GM21717 (cell line): ENCODE measurements at regions not wholly inside any gene's neighbourhood (a gene's known extent, or its start where the extent isn't known, plus 50 kb on each side); places are given as distances from the start of the nearest gene placed in this dataset.
"Not testable (repeated sequence)": the region's sequence is repeated elsewhere in the genome, so short reads cannot be mapped to it uniquely, and the experiment has no call there.

ENCODE experiments used
- ATAC-seq: cut with Tn5 transposase; IDR thresholded peaks from one replicate; pipeline ENCODE4 v1.9.1; 2021; ENCODE audit warnings: mild to moderate bottlenecking, moderate library complexity; ENCODE audit not compliant: unreplicated experiment

DNA sequence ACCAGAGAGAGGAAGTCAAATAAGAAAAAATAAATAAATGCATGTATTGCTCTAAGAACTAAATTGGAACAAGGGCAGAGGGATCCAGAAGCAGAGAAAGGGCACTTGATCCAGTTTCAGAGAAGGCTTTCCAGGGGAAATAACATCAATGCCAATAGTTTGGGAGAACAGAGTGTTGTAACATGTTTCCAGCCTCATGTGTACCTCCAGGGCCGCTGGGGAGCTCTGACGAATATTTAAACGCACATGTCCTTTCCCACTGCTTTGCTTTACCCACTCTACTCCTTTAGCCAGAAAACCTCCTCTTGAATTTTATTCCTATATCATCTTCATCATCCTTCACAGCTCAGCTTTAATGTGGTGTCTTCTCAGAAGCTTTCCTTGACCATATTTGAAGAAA, 233.7 kb downstream of the ENC1 start:
- ATAC-seq = no peak

DNA sequence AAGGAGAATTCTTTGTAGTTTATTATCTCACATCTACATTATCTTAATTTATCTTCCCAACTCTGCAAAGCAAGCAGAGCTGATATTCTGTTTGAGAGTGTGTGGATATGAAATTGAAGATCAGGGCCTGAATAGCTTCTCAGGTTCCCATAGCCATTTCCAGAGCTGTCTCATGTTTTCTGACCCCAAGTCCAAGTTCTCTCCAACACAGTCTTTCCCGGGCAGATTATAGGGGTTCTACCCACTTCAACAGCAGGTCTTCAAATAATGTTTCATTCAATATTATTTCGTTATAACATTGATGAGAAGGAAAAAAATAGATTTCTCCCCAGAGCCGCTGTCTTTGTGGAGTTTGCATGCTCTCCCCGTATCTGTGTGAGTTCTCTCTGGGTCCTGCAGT, 234.9 kb downstream of the ENC1 start:
- no peak for ATAC-seq

- no peak for ATAC-seq
These were observed 235.7 kb downstream of the ENC1 start for GRCh38 chr5:74404574-74405508.

GRCh38 chr5:74403771-74404170, 236.8 kb downstream of the ENC1 start:
- no peak for ATAC-seq

- ATAC-seq = no peak
These were observed 238.0 kb downstream of the ENC1 start for GRCh38 chr5:74402553-74402952.

- no peak for ATAC-seq
These were observed 238.6 kb downstream of the ENC1 start for GRCh38 chr5:74401946-74402320.

- no peak for ATAC-seq
These were observed 239.1 kb downstream of the ENC1 start for GRCh38 chr5:74401281-74401945.

DNA sequence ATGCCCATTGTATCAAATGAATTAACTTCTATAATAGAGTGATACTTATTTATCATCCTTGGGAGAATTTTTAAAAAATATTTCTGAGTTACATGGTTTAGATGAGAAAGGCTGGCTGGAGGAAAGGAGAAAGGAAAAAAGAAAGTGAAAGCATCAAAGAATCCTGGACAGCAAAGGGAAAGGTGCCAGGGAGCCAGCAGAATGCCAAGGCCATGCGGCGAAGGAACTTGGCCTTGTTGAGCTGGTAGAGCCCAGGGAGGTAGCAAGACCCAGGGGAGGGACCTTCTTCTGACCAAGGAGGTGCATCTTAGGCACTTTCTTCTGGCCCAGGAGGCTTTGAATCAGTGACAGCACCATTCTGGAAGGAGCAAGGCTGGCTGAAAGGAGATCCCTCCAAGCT, 240.5 kb downstream of the ENC1 start:
- no peak for ATAC-seq

- no peak for ATAC-seq
These were observed 243.5 kb downstream of the ENC1 start for GRCh38 chr5:74396913-74397622.

- no peak for ATAC-seq
These were observed 245.3 kb downstream of the ENC1 start for GRCh38 chr5:74394916-74395880.

- ATAC-seq = no peak
These were observed 246.0 kb downstream of the ENC1 start for GRCh38 chr5:74394528-74394915.

- no peak for ATAC-seq
These were observed 246.6 kb downstream of the ENC1 start for GRCh38 chr5:74393943-74394342.

DNA sequence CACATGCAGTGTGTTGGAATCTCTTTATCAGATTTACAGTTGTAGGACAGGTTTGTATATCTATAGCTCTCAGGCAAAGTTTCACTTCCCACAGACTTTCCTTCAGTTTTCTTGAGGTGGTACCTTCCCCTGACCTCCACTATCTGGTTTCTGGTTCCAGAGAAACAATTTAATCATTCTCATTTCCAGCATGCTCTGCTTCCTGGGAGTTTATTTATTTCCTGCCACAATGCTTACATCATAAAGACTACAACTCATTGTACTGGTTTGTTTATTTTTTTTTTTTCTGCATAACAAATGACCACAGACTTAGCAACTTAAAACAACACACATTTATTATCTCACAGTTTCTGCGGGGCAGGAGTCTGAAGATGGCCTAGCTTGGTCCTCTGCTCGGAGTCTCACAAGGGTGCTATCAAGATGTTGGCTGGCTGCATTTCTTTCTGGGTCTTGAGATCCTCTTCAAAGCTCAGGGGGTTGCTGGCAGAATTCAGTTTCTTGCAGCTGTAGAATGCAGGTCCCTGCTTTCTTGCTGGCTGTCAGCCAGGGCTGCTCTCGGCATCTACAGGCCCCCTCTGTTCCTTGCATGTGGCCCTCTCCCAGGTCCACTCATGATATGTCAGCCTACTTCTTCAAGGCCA, 247.7 kb downstream of the ENC1 start:
- no peak for ATAC-seq

DNA sequence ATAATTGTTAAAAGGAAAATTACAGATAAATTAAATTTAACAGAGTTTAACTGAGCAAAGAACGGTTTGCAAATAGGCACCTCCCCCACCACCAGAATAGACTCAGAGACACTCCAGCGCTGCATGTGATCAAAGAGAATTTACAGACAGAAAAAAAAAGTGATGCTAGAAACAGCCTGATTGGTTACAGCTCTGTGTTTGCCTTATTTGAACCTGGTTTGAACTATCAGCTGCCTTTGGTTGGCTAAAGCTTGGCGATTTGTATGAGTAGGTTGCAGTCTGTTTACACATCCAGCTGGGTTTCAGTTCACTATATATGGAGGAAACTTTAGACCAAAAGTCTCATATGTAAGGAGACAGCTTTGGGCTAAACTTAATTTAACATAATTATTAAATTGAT, 249.1 kb downstream of the ENC1 start:
- no peak for ATAC-seq

- ATAC-seq = no peak
These were observed 249.7 kb downstream of the ENC1 start for GRCh38 chr5:74390822-74391221.

DNA sequence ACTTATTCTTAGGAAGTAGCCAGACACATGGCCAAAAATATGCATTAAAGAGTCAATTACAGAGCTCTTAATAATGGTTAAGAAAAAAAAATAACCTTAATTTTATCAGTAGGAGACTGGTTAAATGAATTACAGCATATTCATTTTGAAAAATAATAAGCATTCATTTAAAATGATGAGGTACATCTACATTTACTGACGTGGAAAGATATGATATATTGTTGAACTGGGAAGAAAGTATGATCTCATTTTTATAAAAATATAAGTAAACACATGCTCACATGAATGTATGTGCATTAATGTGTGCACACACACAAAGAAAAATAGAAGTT, 250.3 kb downstream of the ENC1 start:
- ATAC-seq = no peak

- no peak for ATAC-seq
These were observed 250.8 kb downstream of the ENC1 start for GRCh38 chr5:74389531-74390305.

DNA sequence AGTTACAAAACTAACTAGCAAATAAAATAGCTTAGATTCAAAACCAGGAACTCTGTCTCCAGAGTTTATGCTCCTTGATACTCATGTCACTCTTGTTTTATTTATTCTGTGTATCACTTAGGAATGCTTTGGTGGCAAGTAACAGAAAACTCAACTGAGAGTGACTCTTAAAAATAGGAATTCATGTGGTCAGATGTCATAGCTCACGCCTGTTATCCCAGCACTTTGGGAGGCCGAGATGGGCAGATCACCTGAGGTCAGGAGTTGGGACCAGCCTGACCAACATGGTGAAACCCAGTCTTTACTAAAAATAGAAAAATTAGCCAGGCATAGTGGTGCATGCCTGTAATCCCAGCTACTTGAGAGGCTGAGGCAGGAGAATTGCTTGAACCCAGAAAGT, 252.1 kb downstream of the ENC1 start:
- ATAC-seq = not testable (repeated sequence)

- no peak for ATAC-seq
These were observed 253.8 kb downstream of the ENC1 start for GRCh38 chr5:74386571-74387334.
